Ovary (tissue), 7 donors: ENCODE measurements at regions not wholly inside any gene's neighbourhood (a gene's known extent, or its start where the extent isn't known, plus 50 kb on each side); places are given as distances from the start of the nearest gene placed in this dataset.

Source experiments
- DNase-seq, 5 donors: peaks; one replicate each; pipeline ENCODE4 v3.0.0-alpha.2; 2019 to 2020
- H3K27ac ChIP-seq, 2 donors: fragments of 200-600 bp; one replicate each; pipeline versions ENCODE4 v1.5.1 to v1.8.0; 2019 to 2022
- H3K27me3 ChIP-seq: fragments of 200-600 bp; one replicate; pipeline ENCODE4 v1.8.0; 2022
- H3K36me3 ChIP-seq: fragments of 200-600 bp; sonication (generic); one replicate; pipeline ENCODE4 v1.5.1; 2019
- H3K4me1 ChIP-seq: one replicate; pipeline ENCODE4 v1.8.1; 2013; ENCODE audit warnings: mild to moderate bottlenecking, moderate library complexity; ENCODE audit not compliant: insufficient read depth
- H3K4me3 ChIP-seq: fragments of 200-600 bp; sonication (generic); one replicate; pipeline ENCODE4 v1.5.1; 2017
- H3K9me3 ChIP-seq, 2 donors: fragments of 200-600 bp in 1 of 2; sonication (generic) in 1 of 2; one replicate each; pipeline versions ENCODE4 v1.5.1 to v1.8.1; 2013 to 2019; ENCODE audit warnings: mild to moderate bottlenecking in 1 of 2, moderate library complexity in 1 of 2
- CTCF ChIP-seq, 3 donors: fragments of 450-650 bp in 2 of 3; fragments of 200-600 bp in 1 of 3; IDR thresholded peaks; one replicate each; pipeline versions ENCODE4 v1.5.1 to v1.8.0; 2016 to 2022; ENCODE audit warnings: antibody characterized with exemption in 3 of 3, mild to moderate bottlenecking in 1 of 3
- EP300 ChIP-seq: sonication (generic); formaldehyde crosslinking; IDR thresholded peaks from one replicate; pipeline ENCODE4 v1.6.1; 2017; ENCODE audit warnings: antibody characterized with exemption
- POLR2A ChIP-seq: fragments of 450-650 bp; IDR thresholded peaks from one replicate; pipeline ENCODE4 v1.6.1; 2017; ENCODE audit warnings: antibody characterized with exemption, mild to moderate bottlenecking, moderate library complexity
- WGBS, 3 donors: extraction: QIAGEN DNeasy Blood & Tissue Kit in 1 of 3; methylation state at CpG; one replicate each; pipeline versions ENCODE4 v1.1.5 to v1.1.7; 2013 to 2017; 5-methylcytosine and 5-hydroxymethylcytosine counted together
- intact Hi-C, 4 donors: fragments of 100-400 bp; cut with DNase I; formaldehyde crosslinking; loops; one replicate each; pipeline versions ENCODE4 v1.11.0 to v1.15.1; 2022 to 2023
- donor health status: DM: no; HTN: no; CAD: no; lungs with moderate emphysema.
- donor health status: DM: no; HTN: no; CAD: no.
- donor health status: Bipolar disorder and iron deficiency.
- donor health status: DM: no; HTN: no; CAD: no.
- donor health status: DM: yes; HTN: yes; CAD: no.

GRCh38 chr1:58149271-58149812 is 397.2 kb downstream of the OMA1 start:
- H3K27me3 ChIP-seq = no peaks in the 10 kb centered on the region
- DNase-seq = no peak
- H3K9me3 ChIP-seq = no peaks in the 10 kb centered on the region
- H3K4me1 ChIP-seq = no peaks in the 10 kb centered on the region
- H3K36me3 ChIP-seq = no peaks in the 10 kb centered on the region
- no peak overlapping the region for H3K27ac ChIP-seq
- H3K4me3 ChIP-seq = no peak overlapping the region
- TF ChIP-seq POLR2A (no peak), CTCF (IDR thresholded peaks at IDR 0.05) (no peak), EP300 (no peak)
- 74 to 81% (median 81%) methylated on average over 6 of the region's 6 CpGs for WGBS, 3 donors
- intact Hi-C loops = no loop called here

GRCh38 chr1:58144698-58145270 is 401.7 kb downstream of the OMA1 start:
- intact Hi-C loops = no loop called here
- no peak overlapping the region for H3K4me3 ChIP-seq
- no peak overlapping the region for H3K27ac ChIP-seq
- TF ChIP-seq EP300 (no peak), CTCF (IDR thresholded peaks at IDR 0.05) (no peak), POLR2A (no peak)
- 90 to 93% (median 92%) methylated on average over 5 of the region's 5 CpGs for WGBS, 3 donors
- no peaks in the 10 kb centered on the region for H3K36me3 ChIP-seq
- no peaks in the 10 kb centered on the region for H3K27me3 ChIP-seq
- no peak for DNase-seq
- H3K4me1 ChIP-seq = no peaks in the 10 kb centered on the region
- no peaks in the 10 kb centered on the region for H3K9me3 ChIP-seq

DNA sequence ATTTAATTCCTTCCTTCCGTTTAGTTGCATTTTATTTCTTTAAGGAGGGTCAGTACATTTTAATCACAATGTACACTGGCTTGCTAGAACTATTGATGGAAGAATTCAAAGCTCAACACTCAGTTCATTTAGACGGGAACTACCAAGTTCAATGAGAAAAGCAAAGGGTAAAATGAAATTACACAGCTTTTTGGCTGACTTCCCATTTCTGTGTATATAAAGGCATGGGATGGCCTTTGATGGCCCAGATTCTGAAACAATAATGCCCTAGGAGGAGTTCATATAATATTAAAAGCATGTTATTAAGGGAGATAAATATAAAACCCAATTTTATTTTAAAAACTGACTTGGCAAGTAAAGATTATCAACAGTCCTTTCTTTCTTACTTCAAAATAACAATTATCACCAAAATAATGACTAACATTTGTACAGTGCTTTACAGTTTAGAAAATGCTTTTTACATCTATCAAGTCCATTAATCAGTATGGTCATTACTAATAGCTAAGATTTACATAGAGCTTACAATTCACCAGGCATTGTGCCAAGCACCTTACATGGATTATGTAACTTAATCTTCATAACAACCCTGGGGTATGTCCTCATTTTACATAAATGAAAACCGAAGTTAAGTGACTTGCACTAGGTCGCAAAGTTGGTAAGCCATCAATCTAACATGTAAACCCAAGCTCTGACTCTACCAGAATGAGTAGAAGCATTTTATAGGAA is 402.4 kb downstream of the OMA1 start:
- DNase-seq = no peak
- 47 to 60% (median 55%) methylated on average over 4 of the region's 4 CpGs for WGBS, 3 donors
- Histone ChIP-seq H3K27ac (no peak overlapping the region), H3K9me3 (no peaks in the 10 kb centered on the region), H3K4me1 (no peaks in the 10 kb centered on the region), H3K36me3 (no peaks in the 10 kb centered on the region), H3K27me3 (no peaks in the 10 kb centered on the region), H3K4me3 (no peak overlapping the region)
- intact Hi-C loops = no loop called here
- no peak for TF ChIP-seq CTCF (IDR thresholded peaks at IDR 0.05)
- no peak for TF ChIP-seq EP300
- no peak for TF ChIP-seq POLR2A

DNA sequence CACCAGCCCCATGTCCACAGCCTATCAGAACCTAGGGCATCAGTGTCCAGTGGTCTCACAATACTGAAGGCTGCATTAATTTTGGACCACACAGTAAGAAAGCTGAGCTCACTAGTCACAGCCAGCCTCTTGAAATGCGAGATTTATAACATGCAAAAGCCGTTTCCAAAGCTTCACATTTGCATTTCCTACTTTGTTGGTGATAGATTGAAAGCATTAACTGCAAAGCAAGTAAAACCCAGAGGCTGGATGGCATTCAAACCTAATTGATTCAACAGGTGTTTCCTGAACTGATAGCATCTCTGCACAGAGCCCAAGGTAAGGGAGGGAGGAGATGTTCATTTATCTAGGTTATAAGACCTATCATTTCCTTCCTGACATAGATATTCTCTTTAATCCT is 410.1 kb downstream of the OMA1 start:
- DNase-seq = no peak
- intact Hi-C loops = no loop called here
- H3K27me3 ChIP-seq = no peaks in the 10 kb centered on the region
- H3K4me1 ChIP-seq = no peaks in the 10 kb centered on the region
- H3K4me3 ChIP-seq = no peak overlapping the region
- no peak for TF ChIP-seq POLR2A
- no peak for TF ChIP-seq CTCF (IDR thresholded peaks at IDR 0.05)
- no peak for TF ChIP-seq EP300
- H3K9me3 ChIP-seq = no peaks in the 10 kb centered on the region
- WGBS, 3 donors = 49 to 65% (median 61%) methylated on average over 2 of the region's 2 CpGs
- H3K36me3 ChIP-seq = no peaks in the 10 kb centered on the region
- no peak overlapping the region for H3K27ac ChIP-seq
